NB4 (cell line): ENCODE measurements at regions not wholly inside any gene's neighbourhood (a gene's known extent, or its start where the extent isn't known, plus 50 kb on each side); places are given as distances from the start of the nearest gene placed in this dataset.

Source experiments
- DNase-seq: peaks from one replicate; pipeline ENCODE4 v3.0.0; 2010; ENCODE audit warnings: low read depth
- H3K4me3 ChIP-seq: one replicate; pipeline ENCODE4 v1.5.1; 2011; ENCODE audit warnings: mild to moderate bottlenecking, low read depth, low read length, moderate library complexity
- MYC ChIP-seq: IDR thresholded peaks from 2 replicates; pipeline ENCODE4 v1.6.1; 2011; ENCODE audit warnings: low read depth, low read length
- POLR2A ChIP-seq: IDR thresholded peaks from 2 replicates; pipeline ENCODE4 v1.6.1; 2011; ENCODE audit warnings: mild to moderate bottlenecking; ENCODE audit not compliant: insufficient read length; ENCODE audit errors: extremely low read depth
- TF ChIP-seq, protein P1 (sequence below): IDR thresholded peaks from one replicate; pipeline ENCODE4 v1.5.1; 2012; ENCODE audit warnings: low read depth, low read length
- TF ChIP-seq, protein P2 (sequence below): IDR thresholded peaks from 2 replicates; pipeline ENCODE4 v1.6.1; 2011; ENCODE audit warnings: low read depth, low read length

DNA sequence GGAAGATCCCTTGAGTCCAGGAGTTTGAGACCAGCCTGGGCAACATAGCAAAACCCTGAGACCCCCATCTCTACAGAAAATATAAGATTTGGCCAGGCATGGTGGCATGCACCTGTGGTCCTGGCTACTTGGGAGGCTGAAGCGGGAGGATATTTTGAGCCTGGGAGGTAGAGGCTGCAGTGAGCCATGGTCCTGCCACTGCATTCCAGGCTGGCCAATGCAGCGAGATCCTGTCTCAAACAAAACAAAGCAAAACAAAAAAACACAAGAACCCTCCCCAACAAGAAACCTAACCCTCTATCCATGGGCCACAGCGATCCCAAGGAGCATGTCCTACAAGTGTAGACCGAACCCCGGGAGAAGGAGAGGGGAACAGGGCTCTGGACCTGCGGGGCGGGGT lies 133.3 kb downstream of the MGAT5B start:
- TF ChIP-seq, protein P1, sequence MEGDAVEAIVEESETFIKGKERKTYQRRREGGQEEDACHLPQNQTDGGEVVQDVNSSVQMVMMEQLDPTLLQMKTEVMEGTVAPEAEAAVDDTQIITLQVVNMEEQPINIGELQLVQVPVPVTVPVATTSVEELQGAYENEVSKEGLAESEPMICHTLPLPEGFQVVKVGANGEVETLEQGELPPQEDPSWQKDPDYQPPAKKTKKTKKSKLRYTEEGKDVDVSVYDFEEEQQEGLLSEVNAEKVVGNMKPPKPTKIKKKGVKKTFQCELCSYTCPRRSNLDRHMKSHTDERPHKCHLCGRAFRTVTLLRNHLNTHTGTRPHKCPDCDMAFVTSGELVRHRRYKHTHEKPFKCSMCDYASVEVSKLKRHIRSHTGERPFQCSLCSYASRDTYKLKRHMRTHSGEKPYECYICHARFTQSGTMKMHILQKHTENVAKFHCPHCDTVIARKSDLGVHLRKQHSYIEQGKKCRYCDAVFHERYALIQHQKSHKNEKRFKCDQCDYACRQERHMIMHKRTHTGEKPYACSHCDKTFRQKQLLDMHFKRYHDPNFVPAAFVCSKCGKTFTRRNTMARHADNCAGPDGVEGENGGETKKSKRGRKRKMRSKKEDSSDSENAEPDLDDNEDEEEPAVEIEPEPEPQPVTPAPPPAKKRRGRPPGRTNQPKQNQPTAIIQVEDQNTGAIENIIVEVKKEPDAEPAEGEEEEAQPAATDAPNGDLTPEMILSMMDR, result no peak
- TF ChIP-seq MYC (no peak), POLR2A (no peak)
- TF ChIP-seq, protein P2, sequence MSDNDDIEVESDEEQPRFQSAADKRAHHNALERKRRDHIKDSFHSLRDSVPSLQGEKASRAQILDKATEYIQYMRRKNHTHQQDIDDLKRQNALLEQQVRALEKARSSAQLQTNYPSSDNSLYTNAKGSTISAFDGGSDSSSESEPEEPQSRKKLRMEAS, result no peak

DNA sequence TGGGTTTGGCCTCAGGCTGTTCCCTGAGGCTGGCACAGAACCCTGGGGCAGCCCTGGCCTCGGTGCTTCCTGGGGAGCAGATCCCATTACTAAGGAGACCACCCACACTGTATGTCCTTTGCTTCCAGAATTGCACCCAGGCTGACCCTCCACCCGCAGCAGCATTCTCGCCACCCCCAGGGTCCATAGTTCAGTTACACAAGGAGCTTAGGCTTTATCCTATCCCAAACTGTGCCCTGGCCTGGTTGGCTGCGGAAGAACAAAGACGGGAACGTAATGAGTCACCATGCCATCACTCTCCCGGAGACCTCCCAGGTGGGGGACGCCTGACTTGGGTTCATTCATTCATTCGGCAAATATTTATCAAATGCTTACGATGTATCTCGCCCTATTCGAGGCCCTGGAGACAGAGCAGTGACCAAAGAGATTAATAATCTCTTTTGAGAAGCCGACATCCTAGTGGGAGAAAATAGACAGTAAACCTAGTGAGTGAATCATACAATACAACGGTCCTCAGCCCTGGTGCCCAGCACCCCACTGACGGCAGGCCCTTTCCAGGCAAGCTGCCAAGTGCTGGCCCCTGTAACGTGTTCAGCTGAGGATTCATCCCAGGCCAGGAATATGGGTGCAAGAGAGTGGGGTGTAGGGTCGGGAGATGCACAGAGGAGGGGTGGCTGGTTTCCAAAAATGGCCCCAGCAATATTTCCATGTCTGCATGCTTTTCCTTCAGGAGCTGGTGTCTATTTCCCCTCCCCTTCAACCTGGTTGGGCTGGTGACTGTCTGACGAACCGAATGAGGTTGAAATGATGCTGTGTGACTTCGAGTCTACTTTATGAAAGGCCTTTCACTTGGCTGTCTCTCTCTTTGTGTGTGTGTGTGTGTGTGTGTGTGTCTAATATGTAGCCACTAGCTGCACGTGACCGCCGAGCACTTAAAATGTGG lies 134.2 kb downstream of the MGAT5B start:
- no peak for DNase-seq
- TF ChIP-seq MYC (no peak), POLR2A (no peak)
- TF ChIP-seq, protein P2, result no peak
- TF ChIP-seq, protein P1, result no peak
- H3K4me3 ChIP-seq, result no peak overlapping the region

More for the DNA sequence above, 133.3 kb downstream of the MGAT5B start:
- DNase-seq, result no peak
- no peak overlapping the region for H3K4me3 ChIP-seq

DNA sequence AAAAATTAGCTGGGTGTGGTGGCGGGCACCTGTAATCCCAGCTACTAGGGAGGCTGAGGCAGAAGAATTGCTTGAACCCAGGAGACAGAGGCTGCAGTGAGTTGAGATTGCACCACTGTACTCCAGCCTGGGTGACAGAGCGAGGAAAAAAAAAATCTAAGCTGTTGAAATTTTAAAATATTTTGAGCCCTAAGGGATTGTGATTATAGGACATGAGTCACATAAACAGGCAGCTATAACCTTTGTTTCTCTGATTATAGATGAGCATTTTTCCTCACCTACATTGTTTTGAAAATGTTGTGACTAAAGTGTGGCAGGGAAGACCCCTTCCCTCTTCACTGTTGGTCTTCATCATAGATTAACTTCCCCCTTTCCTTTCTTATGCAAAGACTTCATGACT lies 135.5 kb downstream of the MGAT5B start:
- no peak for DNase-seq
- TF ChIP-seq, protein P1, result no peak
- TF ChIP-seq MYC (no peak), POLR2A (no peak)
- TF ChIP-seq, protein P2, result no peak
- H3K4me3 ChIP-seq, result no peak overlapping the region

DNA sequence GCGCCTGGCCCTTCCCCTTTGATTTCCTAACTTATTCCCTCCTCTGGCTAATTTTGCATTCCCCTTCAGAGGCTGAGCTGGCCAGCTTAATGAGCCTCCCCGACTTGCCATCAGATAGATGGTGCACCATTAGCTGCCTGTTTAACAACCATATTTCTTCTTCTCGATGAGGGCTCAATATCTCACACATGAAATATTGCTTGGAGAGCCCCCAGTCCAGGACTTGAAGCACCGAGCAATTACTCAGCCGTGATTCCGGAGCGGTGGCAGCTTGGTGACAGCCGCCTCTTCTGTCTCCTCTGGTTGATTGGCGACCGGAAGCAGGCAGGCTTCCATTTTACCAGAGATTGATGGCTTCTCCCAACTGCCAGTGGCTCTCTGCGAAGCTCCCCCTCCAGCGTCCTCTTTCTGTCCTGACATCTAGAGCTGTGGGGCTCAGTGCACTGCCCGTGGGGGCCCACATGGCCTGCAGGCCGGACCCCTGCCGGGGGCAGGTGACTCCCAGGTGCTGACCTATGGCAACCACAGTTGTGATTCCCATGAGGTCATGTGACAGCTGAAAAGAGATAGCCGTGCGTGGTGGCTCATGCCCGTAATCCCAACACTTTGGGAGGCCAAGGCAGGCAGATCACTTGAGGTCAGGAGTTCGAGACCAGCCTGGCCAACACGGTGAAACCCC lies 133.7 kb upstream of the SEC14L1 start:
- H3K4me3 ChIP-seq, result no peak overlapping the region
- no peak for DNase-seq
- TF ChIP-seq MYC, result no peak

DNA sequence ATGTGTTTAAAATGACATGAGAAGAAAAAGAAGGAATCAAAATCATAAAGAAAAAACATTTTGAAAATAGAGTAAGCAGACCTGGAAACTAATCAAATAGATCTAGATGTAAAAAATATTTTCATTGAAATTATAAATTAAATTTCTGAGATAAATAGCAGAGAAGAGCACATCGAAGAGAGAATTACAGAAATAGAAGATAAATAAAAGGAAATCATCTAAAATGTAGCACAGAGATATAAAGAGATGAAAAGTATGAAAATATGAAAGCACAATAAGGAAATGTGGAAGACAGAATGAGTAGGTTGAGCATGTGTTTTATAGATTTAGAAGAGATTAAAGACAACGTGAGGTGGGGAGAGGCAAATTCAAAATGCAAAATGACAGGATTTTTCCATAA lies 130.9 kb upstream of the SEC14L1 start:
- H3K4me3 ChIP-seq, result no peak overlapping the region
- DNase-seq, result no peak
- TF ChIP-seq, protein P1, result no peak
- TF ChIP-seq, protein P2, result no peak
- TF ChIP-seq POLR2A, result no peak

DNA sequence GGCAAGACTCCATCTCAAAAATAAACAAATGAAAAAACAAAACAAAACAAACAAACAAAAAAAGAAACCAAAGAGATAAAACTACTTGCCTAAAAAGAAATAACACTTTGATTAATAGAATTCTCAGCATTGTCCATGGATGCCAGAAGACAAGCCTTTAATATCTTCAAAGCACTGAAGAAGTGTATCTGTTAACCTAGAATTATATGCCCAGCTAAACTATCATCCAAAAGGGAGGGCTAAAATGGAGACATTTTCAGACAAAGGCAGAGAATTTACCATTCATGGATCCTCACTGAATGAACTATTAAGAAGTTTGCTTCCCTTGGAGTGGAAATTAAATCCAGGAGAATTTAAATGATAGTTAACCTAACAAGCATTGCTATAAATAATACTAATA lies 130.1 kb upstream of the SEC14L1 start:
- TF ChIP-seq, protein P1, result no peak
- no peak for TF ChIP-seq MYC
- no peak for TF ChIP-seq POLR2A
- TF ChIP-seq, protein P2, result no peak
- no peak overlapping the region for H3K4me3 ChIP-seq
- no peak for DNase-seq
